H9 (cell line): ENCODE measurements at regions not wholly inside any gene's neighbourhood (a gene's known extent, or its start where the extent isn't known, plus 50 kb on each side); places are given as distances from the start of the nearest gene placed in this dataset.

ENCODE experiments used
- DNase-seq: peaks from one replicate; pipeline ENCODE4 v3.0.0-alpha.2; 2017
- H2AFZ ChIP-seq: one replicate; pipeline ENCODE4 v1.6.1; 2013; ENCODE audit warnings: mild to moderate bottlenecking, low read length, control low read depth, moderate library complexity
- H2AK5ac ChIP-seq: 2 replicates; pipeline ENCODE4 v1.6.1; 2013; ENCODE audit warnings: low read length, control low read depth, mixed read lengths; ENCODE audit not compliant: insufficient read length
- H2BK120ac ChIP-seq: one replicate; pipeline ENCODE4 v1.6.1; 2013; ENCODE audit warnings: low read depth, mild to moderate bottlenecking, low read length, control low read depth, inconsistent platforms; ENCODE audit not compliant: poor library complexity, severe bottlenecking
- H2BK12ac ChIP-seq: 2 replicates; pipeline ENCODE4 v1.6.1; 2013; ENCODE audit warnings: low read length, control low read depth, mixed read lengths, low read depth; ENCODE audit not compliant: insufficient read length
- H2BK15ac ChIP-seq: 2 replicates; pipeline ENCODE4 v1.6.1; 2013; ENCODE audit warnings: low read depth, low read length, control low read depth
- H2BK20ac ChIP-seq: one replicate; pipeline ENCODE4 v1.6.1; 2013; ENCODE audit warnings: low read depth, mild to moderate bottlenecking, low read length, control low read depth, inconsistent platforms; ENCODE audit not compliant: poor library complexity, severe bottlenecking
- H2BK5ac ChIP-seq: 2 replicates; pipeline ENCODE4 v1.6.1; 2013; ENCODE audit warnings: low read length, control low read depth, mixed read lengths; ENCODE audit not compliant: insufficient read length
- H3K14ac ChIP-seq: 2 replicates; pipeline ENCODE4 v1.6.1; 2013; ENCODE audit warnings: low read length, control low read depth; ENCODE audit not compliant: insufficient read depth
- H3K18ac ChIP-seq: 2 replicates; pipeline ENCODE4 v1.6.1; 2013; ENCODE audit warnings: low read depth, mild to moderate bottlenecking, mixed read lengths, low read length, control low read depth; ENCODE audit not compliant: insufficient read length
- H3K23ac ChIP-seq: 2 replicates; pipeline ENCODE4 v1.6.1; 2013; ENCODE audit warnings: low read length, control low read depth, mixed read lengths, low read depth; ENCODE audit not compliant: insufficient read length
- H3K23me2 ChIP-seq: 2 replicates; pipeline ENCODE4 v1.6.1; 2013; ENCODE audit warnings: low read depth, mild to moderate bottlenecking, mixed read lengths, low read length, control low read depth; ENCODE audit not compliant: insufficient read length, poor library complexity, severe bottlenecking
- H3K27ac ChIP-seq: 2 replicates; pipeline ENCODE4 v1.5.1; 2013; ENCODE audit warnings: low read length, control low read depth, mixed read lengths, low read depth; ENCODE audit not compliant: insufficient read length
- H3K27me3 ChIP-seq: 2 replicates; pipeline ENCODE4 v1.6.1; 2013; ENCODE audit warnings: low read length, control low read depth, inconsistent platforms; ENCODE audit not compliant: insufficient read depth
- H3K4ac ChIP-seq: 2 replicates; pipeline ENCODE4 v1.6.1; 2013; ENCODE audit warnings: low read depth, mild to moderate bottlenecking, control low read depth, inconsistent platforms, low read length, moderate library complexity
- H3K4me1 ChIP-seq: 2 replicates; pipeline ENCODE4 v1.6.1; 2013; ENCODE audit warnings: low read length, control low read depth, inconsistent platforms; ENCODE audit not compliant: insufficient read depth
- H3K4me2 ChIP-seq: 2 replicates; pipeline ENCODE4 v1.6.1; 2013; ENCODE audit warnings: low read length, control low read depth, mixed read lengths; ENCODE audit not compliant: insufficient read length, insufficient read depth
- H3K56ac ChIP-seq: 2 replicates; pipeline ENCODE4 v1.6.1; 2013; ENCODE audit warnings: low read depth, mild to moderate bottlenecking, mixed read lengths, low read length, control low read depth; ENCODE audit not compliant: insufficient read length
- H3K79me1 ChIP-seq: 2 replicates; pipeline ENCODE4 v1.6.1; 2013; ENCODE audit warnings: low read depth, mild to moderate bottlenecking, moderate library complexity, low read length, control low read depth, inconsistent platforms; ENCODE audit not compliant: insufficient read depth, poor library complexity, severe bottlenecking
- H3K79me2 ChIP-seq: 2 replicates; pipeline ENCODE4 v1.6.1; 2013; ENCODE audit warnings: low read length, control low read depth, inconsistent platforms; ENCODE audit not compliant: insufficient read depth
- H3K9ac ChIP-seq: 2 replicates; pipeline ENCODE4 v1.6.1; 2013; ENCODE audit warnings: low read length, control low read depth, mixed read lengths; ENCODE audit not compliant: insufficient read length; ENCODE audit errors: extremely low read depth
- H3K9me3 ChIP-seq: one replicate; pipeline ENCODE4 v1.6.1; 2013; ENCODE audit warnings: low read depth, low read length, inconsistent platforms; ENCODE audit not compliant: control insufficient read depth
- H3T11ph ChIP-seq: one replicate; pipeline ENCODE4 v1.6.1; 2013; ENCODE audit warnings: mild to moderate bottlenecking, low read length, control low read depth, inconsistent platforms
- H4K20me1 ChIP-seq: one replicate; pipeline ENCODE4 v1.6.1; 2013; ENCODE audit not compliant: control insufficient read depth, insufficient read length, insufficient read depth
- H4K5ac ChIP-seq: 2 replicates; pipeline ENCODE4 v1.6.1; 2013; ENCODE audit warnings: low read depth, mild to moderate bottlenecking, mixed read lengths, low read length, control low read depth; ENCODE audit not compliant: insufficient read length
- H4K8ac ChIP-seq: replicated peaks from 2 replicates; pipeline ENCODE4 v1.6.1; 2013; ENCODE audit warnings: low read length, control low read depth, mixed read lengths, low read depth; ENCODE audit not compliant: insufficient read length
- H4K91ac ChIP-seq: 2 replicates; pipeline ENCODE4 v1.6.1; 2013; ENCODE audit warnings: low read depth, mild to moderate bottlenecking, moderate library complexity, mixed read lengths, low read length, control low read depth; ENCODE audit not compliant: insufficient read length
- H3K27ac Mint-ChIP-seq, 3 experiments: 2 replicates in 2 of 3; 3 replicates in 1 of 3; pipeline ENCODE4 v1.8.0; 2020 to 2021; ENCODE audit warnings: mixed read lengths in 3 of 3, mild to moderate bottlenecking in 1 of 3, moderate library complexity in 1 of 3
- H3K27me3 Mint-ChIP-seq: 2 replicates; pipeline ENCODE4 v1.8.0; 2021; ENCODE audit warnings: low read depth, mild to moderate bottlenecking, moderate library complexity, mixed read lengths
- H3K36me3 Mint-ChIP-seq, 3 experiments: 2 replicates in 2 of 3; 3 replicates in 1 of 3; pipeline ENCODE4 v1.8.0; 2020 to 2021; ENCODE audit warnings: low read depth in 3 of 3, mixed read lengths in 3 of 3; ENCODE audit not compliant: insufficient read depth in 1 of 3
- H3K4me1 Mint-ChIP-seq, 2 experiments: 2 replicates each; pipeline ENCODE4 v1.8.0; 2020; ENCODE audit warnings: mixed read lengths in 2 of 2
- H3K4me3 Mint-ChIP-seq, 2 experiments: 2 replicates in 1 of 2; 3 replicates in 1 of 2; pipeline ENCODE4 v1.8.0; 2020 to 2021; ENCODE audit warnings: mild to moderate bottlenecking in 2 of 2, mixed read lengths in 2 of 2, moderate library complexity in 1 of 2
- H3K9me3 Mint-ChIP-seq, 2 experiments: 2 replicates in 1 of 2; 3 replicates in 1 of 2; pipeline ENCODE4 v1.8.0; 2020; ENCODE audit warnings: mild to moderate bottlenecking in 2 of 2, mixed read lengths in 2 of 2, moderate library complexity in 1 of 2
- CTCF ChIP-seq: fragments of 200-600 bp; sonication (generic); conservative IDR thresholded peaks from 3 replicates; pipeline ENCODE4 v1.8.0; 2021; ENCODE audit warnings: antibody characterized with exemption, mild to moderate bottlenecking
- WGBS: extraction: QIAGEN DNeasy Blood & Tissue Kit; methylation state at CpG from one replicate; pipeline ENCODE4 v1.1.7; 2013; ENCODE audit warnings: missing lambda C conversion rate, low lambda C conversion rate, mixed read lengths; ENCODE audit not compliant: insufficient read length; ENCODE audit errors: extremely low coverage; 5-methylcytosine and 5-hydroxymethylcytosine counted together

GRCh38 chr18:43950062-43950461 is 672.8 kb upstream of the SYT4 start:
- Histone ChIP-seq H3K14ac (no peak overlapping the region), H3K23ac (no peak overlapping the region), H4K20me1 (no peaks in the 10 kb centered on the region), H2AK5ac (no peak overlapping the region), H2BK15ac (no peak overlapping the region), H3K56ac (no peak overlapping the region), H4K8ac (no peak overlapping the region), H3K23me2 (no peaks in the 10 kb centered on the region), H2BK12ac (no peak overlapping the region), H2AFZ (no peak overlapping the region), H3K4ac (no peak overlapping the region), H3T11ph (no peak overlapping the region), H3K79me2 (no peaks in the 10 kb centered on the region), H3K4me2 (no peak overlapping the region), H4K91ac (no peak overlapping the region), H3K4me1 (no peaks in the 10 kb centered on the region), H3K27ac (no peak overlapping the region), H3K27me3 (no peaks in the 10 kb centered on the region), H3K18ac (no peak overlapping the region), H3K9me3 (no peaks in the 10 kb centered on the region), H2BK20ac (no peak overlapping the region), H3K79me1 (no peaks in the 10 kb centered on the region), H4K5ac (no peak overlapping the region), H2BK5ac (no peak overlapping the region), H2BK120ac (no peak overlapping the region), H3K9ac (no peak overlapping the region)
- no CpG with 5 or more reads among the region's 3 CpGs for WGBS
- Mint-ChIP-seq H3K4me1 (no peaks in the 10 kb centered on the region), H3K27ac (no peak overlapping the region), H3K36me3 (peaks cover 0 to 8% (median 7%) of the 10 kb centered on the region in 3 experiments; a peak in 3 of 7 replicates), H3K27me3 (no peaks in the 10 kb centered on the region), H3K4me3 (no peak overlapping the region), H3K9me3 (peaks cover 7 to 22% of the 10 kb centered on the region in 2 experiments)
- no peak for DNase-seq
- TF ChIP-seq CTCF: no peak
